ENCODE measurements at regions not wholly inside any gene's neighbourhood (a gene's known extent, or its start where the extent isn't known, plus 50 kb on each side); places are given as distances from the start of the nearest gene placed in this dataset.

DNA sequence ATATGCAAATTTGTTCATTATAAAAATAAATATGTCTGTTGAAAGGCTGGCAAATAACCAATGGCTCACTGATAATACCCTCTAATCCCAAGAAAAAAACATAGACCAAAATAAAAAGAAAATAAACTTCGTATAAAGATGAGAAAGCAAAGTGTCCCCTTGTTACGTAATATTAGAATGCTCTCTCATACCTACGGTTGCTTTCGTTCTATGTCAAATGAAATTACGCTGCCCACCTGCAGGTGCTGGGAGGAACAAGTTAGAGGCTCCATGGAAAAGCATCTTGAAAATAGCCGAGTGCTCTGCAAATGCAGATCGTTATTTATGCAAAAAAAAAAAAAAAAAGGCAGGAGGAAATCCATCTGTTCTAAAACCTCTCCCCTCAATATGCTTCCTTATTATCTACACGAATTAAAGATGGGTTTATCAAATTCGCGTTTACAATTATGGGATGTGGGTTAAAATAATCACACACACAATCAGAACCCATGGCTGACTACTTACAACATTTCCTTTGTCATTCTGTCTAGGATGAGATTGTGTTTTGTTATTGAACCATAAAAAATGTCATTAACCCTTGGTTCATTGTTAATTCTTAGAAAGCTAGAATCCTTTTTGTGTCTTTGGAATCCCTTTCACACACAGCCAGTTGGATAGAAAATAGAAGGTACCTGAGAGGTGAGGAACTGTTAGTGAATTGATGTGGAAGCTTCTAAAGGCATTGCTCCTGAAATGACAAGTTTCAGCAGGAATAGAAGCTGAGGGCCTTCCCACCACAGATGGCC, 268.6 kb downstream of the SETD4 start:
- TF ChIP-seq, protein P1, sequence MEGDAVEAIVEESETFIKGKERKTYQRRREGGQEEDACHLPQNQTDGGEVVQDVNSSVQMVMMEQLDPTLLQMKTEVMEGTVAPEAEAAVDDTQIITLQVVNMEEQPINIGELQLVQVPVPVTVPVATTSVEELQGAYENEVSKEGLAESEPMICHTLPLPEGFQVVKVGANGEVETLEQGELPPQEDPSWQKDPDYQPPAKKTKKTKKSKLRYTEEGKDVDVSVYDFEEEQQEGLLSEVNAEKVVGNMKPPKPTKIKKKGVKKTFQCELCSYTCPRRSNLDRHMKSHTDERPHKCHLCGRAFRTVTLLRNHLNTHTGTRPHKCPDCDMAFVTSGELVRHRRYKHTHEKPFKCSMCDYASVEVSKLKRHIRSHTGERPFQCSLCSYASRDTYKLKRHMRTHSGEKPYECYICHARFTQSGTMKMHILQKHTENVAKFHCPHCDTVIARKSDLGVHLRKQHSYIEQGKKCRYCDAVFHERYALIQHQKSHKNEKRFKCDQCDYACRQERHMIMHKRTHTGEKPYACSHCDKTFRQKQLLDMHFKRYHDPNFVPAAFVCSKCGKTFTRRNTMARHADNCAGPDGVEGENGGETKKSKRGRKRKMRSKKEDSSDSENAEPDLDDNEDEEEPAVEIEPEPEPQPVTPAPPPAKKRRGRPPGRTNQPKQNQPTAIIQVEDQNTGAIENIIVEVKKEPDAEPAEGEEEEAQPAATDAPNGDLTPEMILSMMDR (IDR thresholded peaks at IDR 0.05; ENCODE audit: low read depth, low read length), result no peak
- H3K4me3 ChIP-seq (ENCODE audit: low read depth, low read length), result no peak overlapping the region
- in situ Hi-C loops (cut with HindIII; ENCODE audit: low sequenced_read_pairs), result no loop called here
- no peak for DNase-seq (ENCODE audit: low read depth, low spot score)

DNA sequence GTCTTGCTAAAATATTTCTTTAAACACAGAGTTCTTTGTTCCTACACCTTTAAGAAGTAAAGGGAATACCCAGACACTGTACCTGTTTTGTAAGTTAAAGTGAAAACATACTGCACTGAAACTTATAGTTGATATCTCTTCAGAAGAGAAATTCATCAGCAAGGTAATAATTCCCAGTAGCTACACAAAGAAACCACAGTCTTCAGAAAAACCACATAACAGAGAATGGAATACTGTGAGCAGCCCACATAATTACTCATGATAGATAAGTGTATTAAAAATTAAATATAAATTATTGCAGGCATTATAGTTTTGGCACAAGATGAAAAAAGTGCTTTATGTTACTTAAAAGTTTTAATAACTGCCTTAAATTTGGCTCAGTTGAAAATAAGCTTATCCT, 276.6 kb downstream of the SETD4 start:
- no peak for DNase-seq (ENCODE audit: low read depth, low spot score)
- TF ChIP-seq, protein P1 (IDR thresholded peaks at IDR 0.05; ENCODE audit: low read depth, low read length), result no peak
- no peak overlapping the region for H3K4me3 ChIP-seq (ENCODE audit: low read depth, low read length)
- in situ Hi-C loops (cut with HindIII; ENCODE audit: low sequenced_read_pairs), result no loop called here

DNA sequence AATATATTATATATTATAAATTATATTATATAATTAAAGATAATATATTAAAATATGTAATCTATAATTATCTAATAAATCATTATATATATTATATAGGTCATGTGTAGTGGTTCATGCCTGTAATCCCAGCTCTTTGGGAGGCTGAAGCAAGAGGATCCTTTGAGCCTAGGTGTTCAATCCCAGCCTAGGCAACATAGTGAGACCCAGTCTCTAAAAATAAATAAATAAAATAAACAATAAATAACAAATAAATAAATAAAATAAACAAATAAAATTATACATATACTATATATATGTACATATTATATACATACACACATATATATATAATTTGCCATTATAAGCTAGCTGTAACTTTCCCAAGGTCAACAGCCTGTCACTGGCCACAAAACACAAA, 277.7 kb downstream of the SETD4 start:
- in situ Hi-C loops (cut with HindIII; ENCODE audit: low sequenced_read_pairs), result no loop called here

DNA sequence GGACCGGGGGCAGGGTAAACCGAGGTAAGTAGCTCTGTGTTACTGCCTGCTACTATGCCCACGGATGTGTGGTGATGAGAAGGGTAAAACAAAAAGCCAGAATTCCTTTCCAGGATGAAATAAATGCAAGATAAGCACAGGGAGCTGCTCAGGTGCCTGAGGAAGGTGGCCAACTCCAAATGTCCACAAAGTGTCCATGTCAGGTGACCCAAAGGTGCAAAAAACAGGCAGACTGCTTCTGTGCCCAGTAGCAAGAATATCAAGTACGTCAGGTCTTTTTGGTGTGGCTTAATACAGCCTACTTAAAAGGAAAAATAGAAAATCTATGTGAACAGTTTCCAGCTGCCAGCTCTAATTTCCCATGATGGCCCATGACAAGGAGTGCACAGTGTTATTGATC, 279.3 kb downstream of the SETD4 start:
- no peak overlapping the region for H3K4me3 ChIP-seq (ENCODE audit: low read depth, low read length)
- in situ Hi-C loops (cut with HindIII; ENCODE audit: low sequenced_read_pairs), result no loop called here
- TF ChIP-seq, protein P1 (IDR thresholded peaks at IDR 0.05; ENCODE audit: low read depth, low read length), result no peak
- DNase-seq (ENCODE audit: low read depth, low spot score), result no peak

More for the DNA sequence above, 277.7 kb downstream of the SETD4 start:
- TF ChIP-seq, protein P1 (IDR thresholded peaks at IDR 0.05; ENCODE audit: low read depth, low read length), result no peak
- no peak for DNase-seq (ENCODE audit: low read depth, low spot score)
- no peak overlapping the region for H3K4me3 ChIP-seq (ENCODE audit: low read depth, low read length)

DNA sequence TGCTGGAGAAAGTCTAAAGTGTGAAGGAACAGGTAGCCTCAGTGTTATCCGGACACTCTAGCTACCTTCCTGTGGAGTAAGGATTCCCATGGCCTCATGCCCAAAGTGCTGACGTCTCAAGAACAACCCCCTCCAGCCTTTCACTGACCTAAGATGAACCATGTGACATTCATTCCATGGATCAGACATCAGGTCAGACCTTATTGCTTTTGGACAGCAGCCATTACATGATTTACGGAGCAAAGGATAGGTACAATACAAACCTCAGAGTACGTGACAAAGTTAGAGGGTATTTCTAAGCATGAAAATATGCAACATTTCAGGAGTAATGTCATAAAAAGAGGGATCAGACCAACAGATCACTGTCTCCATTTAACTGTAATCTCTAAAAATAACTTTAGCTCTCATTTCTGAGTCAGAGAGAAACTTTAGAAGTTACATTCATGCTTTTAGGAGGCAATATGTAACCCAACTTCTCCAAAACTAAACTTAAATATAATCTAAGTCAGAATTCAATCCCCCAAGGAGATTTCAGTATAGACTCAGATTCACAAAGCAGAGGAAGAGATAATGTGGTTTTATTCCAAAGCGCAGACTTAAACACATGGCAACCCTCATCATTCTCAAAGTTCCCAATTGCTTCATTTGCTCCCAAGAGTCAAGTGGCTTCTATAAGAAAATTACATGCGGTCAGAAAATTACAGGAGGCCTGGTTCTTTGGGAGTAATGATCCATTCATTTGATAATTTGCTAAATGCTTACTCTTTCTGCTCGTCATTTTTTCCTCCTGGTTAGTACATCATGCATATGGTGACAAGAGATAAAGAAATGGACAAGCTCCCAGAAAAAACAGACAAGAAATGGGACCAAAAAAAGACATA, 280.4 kb downstream of the SETD4 start:
- TF ChIP-seq, protein P1 (IDR thresholded peaks at IDR 0.05; ENCODE audit: low read depth, low read length), result no peak
- in situ Hi-C loops (cut with HindIII; ENCODE audit: low sequenced_read_pairs), result no loop called here
- DNase-seq (ENCODE audit: low read depth, low spot score), result peak; percentile 84

DNA sequence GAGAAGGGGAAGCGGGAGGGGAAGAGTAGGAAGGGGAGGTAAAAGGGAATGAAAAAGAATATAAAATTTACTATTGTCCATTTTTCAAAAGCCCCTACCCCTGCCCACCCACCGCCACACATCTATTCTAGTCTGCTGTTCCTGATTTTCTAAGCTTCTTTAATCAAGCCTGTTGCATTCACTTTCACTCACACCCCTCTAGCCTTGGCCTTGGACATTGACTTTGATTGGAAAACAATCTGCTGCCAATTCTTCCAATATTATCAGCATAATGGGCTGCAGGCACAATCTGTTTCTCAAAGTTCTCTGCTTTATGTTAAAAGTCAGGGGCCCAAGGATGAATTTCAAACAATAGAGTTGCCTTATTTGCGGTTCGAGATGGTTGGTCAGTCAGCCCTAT, 281.2 kb downstream of the SETD4 start:
- H3K4me3 ChIP-seq (ENCODE audit: low read depth, low read length), result no peak overlapping the region
- in situ Hi-C loops (cut with HindIII; ENCODE audit: low sequenced_read_pairs), result no loop called here
- DNase-seq (ENCODE audit: low read depth, low spot score), result no peak
- TF ChIP-seq, protein P1 (IDR thresholded peaks at IDR 0.05; ENCODE audit: low read depth, low read length), result no peak

More for the DNA sequence above, 280.4 kb downstream of the SETD4 start:
- H3K4me3 ChIP-seq (ENCODE audit: low read depth, low read length), result no peak overlapping the region
